ENCODE measurements at regions not wholly inside any gene's neighbourhood (a gene's known extent, or its start where the extent isn't known, plus 50 kb on each side); places are given as distances from the start of the nearest gene placed in this dataset.

- TF ChIP-seq EZH2 (IDR thresholded peaks at IDR 0.05; ENCODE audit: borderline replicate concordance, low read depth, low read length, poor library complexity, severe bottlenecking) (no peak), CTCF (conservative IDR thresholded peaks at IDR 0.05; ENCODE audit: low read depth, low read length) (no peak)
These were observed 157.5 kb downstream of the PIK3R1 start for GRCh38 chr5:68373050-68373449.

Data from A673 (cell line).